ENCODE measurements at regions not wholly inside any gene's neighbourhood (a gene's known extent, or its start where the extent isn't known, plus 50 kb on each side); places are given as distances from the start of the nearest gene placed in this dataset.

DNA sequence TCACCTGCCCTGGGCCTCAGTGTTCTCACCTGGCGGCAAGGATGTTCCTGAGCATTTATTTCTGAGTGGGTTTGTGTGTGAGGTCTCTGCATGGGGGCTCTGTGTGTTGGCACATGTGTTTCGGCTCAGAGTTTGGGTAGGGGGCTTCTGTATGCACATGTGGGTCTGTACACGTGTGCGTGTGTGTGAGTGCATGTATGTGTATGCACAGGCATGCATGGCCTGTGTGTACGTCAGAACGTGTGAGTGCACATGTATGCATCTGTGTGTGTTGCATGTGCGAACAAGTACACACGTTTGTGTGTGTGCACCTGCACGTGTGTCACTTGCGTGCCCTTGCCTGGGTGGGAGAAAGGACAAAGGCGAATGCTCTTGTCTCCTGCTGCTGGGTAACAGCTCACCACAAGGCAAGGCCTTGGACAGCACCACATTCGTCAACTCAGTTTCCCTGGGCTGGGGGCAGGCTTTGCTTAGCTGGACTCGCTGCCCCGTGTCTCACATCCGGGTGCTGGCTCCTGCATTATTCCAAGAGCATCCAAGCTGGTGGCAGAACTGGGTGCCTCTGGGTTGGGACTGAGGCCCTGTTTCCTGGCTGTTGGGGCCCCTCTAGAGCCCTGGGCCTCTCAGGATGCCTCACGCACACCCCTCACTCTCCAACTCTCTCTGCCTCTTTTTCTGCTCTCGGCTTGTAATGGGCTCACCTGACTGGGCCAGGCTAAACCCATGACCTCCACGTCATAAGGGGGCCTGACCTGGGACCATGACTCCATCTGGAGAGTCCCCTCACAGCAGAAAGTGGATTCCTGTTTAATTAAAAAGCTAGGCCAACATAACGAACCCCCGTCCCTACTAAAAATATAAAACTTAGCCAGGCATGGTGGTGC lies 153.6 kb upstream of the C14orf180 start:
- TF ChIP-seq, protein P1, sequence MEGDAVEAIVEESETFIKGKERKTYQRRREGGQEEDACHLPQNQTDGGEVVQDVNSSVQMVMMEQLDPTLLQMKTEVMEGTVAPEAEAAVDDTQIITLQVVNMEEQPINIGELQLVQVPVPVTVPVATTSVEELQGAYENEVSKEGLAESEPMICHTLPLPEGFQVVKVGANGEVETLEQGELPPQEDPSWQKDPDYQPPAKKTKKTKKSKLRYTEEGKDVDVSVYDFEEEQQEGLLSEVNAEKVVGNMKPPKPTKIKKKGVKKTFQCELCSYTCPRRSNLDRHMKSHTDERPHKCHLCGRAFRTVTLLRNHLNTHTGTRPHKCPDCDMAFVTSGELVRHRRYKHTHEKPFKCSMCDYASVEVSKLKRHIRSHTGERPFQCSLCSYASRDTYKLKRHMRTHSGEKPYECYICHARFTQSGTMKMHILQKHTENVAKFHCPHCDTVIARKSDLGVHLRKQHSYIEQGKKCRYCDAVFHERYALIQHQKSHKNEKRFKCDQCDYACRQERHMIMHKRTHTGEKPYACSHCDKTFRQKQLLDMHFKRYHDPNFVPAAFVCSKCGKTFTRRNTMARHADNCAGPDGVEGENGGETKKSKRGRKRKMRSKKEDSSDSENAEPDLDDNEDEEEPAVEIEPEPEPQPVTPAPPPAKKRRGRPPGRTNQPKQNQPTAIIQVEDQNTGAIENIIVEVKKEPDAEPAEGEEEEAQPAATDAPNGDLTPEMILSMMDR (conservative IDR thresholded peaks at IDR 0.05 in 1 of 2, IDR thresholded peaks at IDR 0.05 in 1 of 2; ENCODE audit: low read depth in 1 of 2, low read length in 2 of 2) = no peak
- no peak for TF ChIP-seq EZH2 (IDR thresholded peaks at IDR 0.05; ENCODE audit: low read length, missing control alignments)
